Activated CD8-positive, alpha-beta memory T cell treated with anti-CD3 and anti-CD28 coated beads for 36 hours (primary cell): ENCODE measurements at regions not wholly inside any gene's neighbourhood (a gene's known extent, or its start where the extent isn't known, plus 50 kb on each side); places are given as distances from the start of the nearest gene placed in this dataset.
"Not testable (repeated sequence)": the region's sequence is repeated elsewhere in the genome, so short reads cannot be mapped to it uniquely, and the experiment has no call there.

Experiments used
- CTCF ChIA-PET: fragments of 350-600 bp; sonication (Branson Sonifier 250); formaldehyde crosslinking; loops from one replicate; lab custom pipeline; 2021; ENCODE audit warnings: antibody characterized with exemption; lab: Charles Lee
- POLR2A ChIA-PET: fragments of 350-600 bp; sonication (Branson Sonifier 250); formaldehyde crosslinking; loops from one replicate; lab custom pipeline; 2021; ENCODE audit warnings: antibody characterized with exemption; lab: Charles Lee

- ChIA-PET POLR2A (no interaction called here), CTCF (no interaction called here)
Observed at GRCh38 chr4:130025701-130026100, 929.7 kb downstream of the C4orf33 start.

- ChIA-PET CTCF (no interaction called here), POLR2A (no interaction called here)
Observed at GRCh38 chr4:130026185-130026584, 930.2 kb downstream of the C4orf33 start.

GRCh38 chr4:130027973-130028372, 932.0 kb downstream of the C4orf33 start:
- ChIA-PET CTCF (no interaction called here), POLR2A (no interaction called here)

GRCh38 chr4:130028552-130028951, 932.6 kb downstream of the C4orf33 start:
- POLR2A ChIA-PET = no interaction called here
- CTCF ChIA-PET = no interaction called here

GRCh38 chr4:130029442-130029841, 933.5 kb downstream of the C4orf33 start:
- ChIA-PET POLR2A (no interaction called here), CTCF (no interaction called here)

GRCh38 chr4:130031858-130032257, 935.9 kb downstream of the C4orf33 start:
- ChIA-PET CTCF (no interaction called here), POLR2A (no interaction called here)

- POLR2A ChIA-PET, CTCF ChIA-PET: not testable (repeated sequence)
Observed at GRCh38 chr4:130033657-130034056, 937.7 kb downstream of the C4orf33 start.

GRCh38 chr4:130034876-130035275, 938.9 kb downstream of the C4orf33 start:
- ChIA-PET CTCF (no interaction called here), POLR2A (no interaction called here)

GRCh38 chr4:130035391-130035790, 939.4 kb downstream of the C4orf33 start:
- CTCF ChIA-PET = no interaction called here
- POLR2A ChIA-PET = no interaction called here

- POLR2A ChIA-PET, CTCF ChIA-PET: not testable (repeated sequence)
Observed at GRCh38 chr4:130037866-130038265, 941.9 kb downstream of the C4orf33 start.

GRCh38 chr4:130038540-130038939, 942.6 kb downstream of the C4orf33 start:
- CTCF ChIA-PET, POLR2A ChIA-PET: not testable (repeated sequence)

GRCh38 chr4:130043732-130044160, 947.8 kb downstream of the C4orf33 start:
- ChIA-PET POLR2A (no interaction called here), CTCF (no interaction called here)

- ChIA-PET CTCF (no interaction called here), POLR2A (no interaction called here)
Observed at GRCh38 chr4:130044788-130045531, 949.0 kb downstream of the C4orf33 start.

GRCh38 chr4:130053723-130054122, 957.8 kb downstream of the C4orf33 start:
- POLR2A ChIA-PET = no interaction called here
- CTCF ChIA-PET = no interaction called here

GRCh38 chr4:130054908-130055307, 959.0 kb downstream of the C4orf33 start:
- ChIA-PET POLR2A (no interaction called here), CTCF (no interaction called here)

GRCh38 chr4:130056286-130056685, 960.3 kb downstream of the C4orf33 start:
- ChIA-PET CTCF (no interaction called here), POLR2A (no interaction called here)

- POLR2A ChIA-PET = no interaction called here
- CTCF ChIA-PET = no interaction called here
Observed at GRCh38 chr4:130064471-130064870, 968.5 kb downstream of the C4orf33 start.

- ChIA-PET POLR2A (no interaction called here), CTCF (no interaction called here)
Observed at GRCh38 chr4:130067419-130067818, 971.5 kb downstream of the C4orf33 start.

- CTCF ChIA-PET = no interaction called here
- POLR2A ChIA-PET = no interaction called here
Observed at GRCh38 chr4:130068072-130068471, 972.1 kb downstream of the C4orf33 start.

GRCh38 chr4:130071746-130072145, 975.8 kb downstream of the C4orf33 start:
- CTCF ChIA-PET = no interaction called here
- POLR2A ChIA-PET = no interaction called here

GRCh38 chr4:130073145-130073790, 977.3 kb downstream of the C4orf33 start:
- ChIA-PET POLR2A (no interaction called here), CTCF (no interaction called here)
